ENCODE measurements at regions not wholly inside any gene's neighbourhood (a gene's known extent, or its start where the extent isn't known, plus 50 kb on each side); places are given as distances from the start of the nearest gene placed in this dataset.
"Not testable (repeated sequence)": the region's sequence is repeated elsewhere in the genome, so short reads cannot be mapped to it uniquely, and the experiment has no call there.

- Histone ChIP-seq H3K27me3 (ENCODE audit: control insufficient read depth, insufficient read depth, low read length) (no peaks in the 10 kb centered on the region; the same call in 1 of the 2 replicates), H3K4me3 (ENCODE audit: insufficient read depth, low read depth, low read length) (no peak overlapping the region), H3K36me3 (replicated peaks; ENCODE audit: control insufficient read depth, insufficient read depth, low read length) (no peaks in the 10 kb centered on the region)
- no peak for DNase-seq
Measured at GRCh38 chr1:30169269-30169668, 554.1 kb downstream of the MATN1 start.

DNA sequence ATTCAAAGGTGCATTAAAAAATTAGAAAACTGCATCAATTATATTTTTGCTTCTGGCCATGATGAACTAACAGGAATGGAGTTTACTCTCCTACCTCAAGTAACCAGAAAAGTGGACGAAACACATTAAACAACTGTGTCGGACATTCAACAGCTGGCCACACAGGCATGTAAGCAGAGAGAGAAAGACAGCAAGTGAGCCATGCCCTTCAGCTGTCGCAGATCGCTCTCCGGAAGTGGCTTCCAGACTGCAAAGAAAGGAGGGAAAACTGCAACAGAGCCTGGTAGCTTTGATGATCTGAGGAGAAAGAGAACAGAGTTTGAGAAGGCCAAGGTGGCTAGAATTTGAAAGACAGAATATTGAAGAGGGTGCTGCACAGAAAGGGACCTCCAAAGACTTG, 557.2 kb downstream of the MATN1 start:
- DNase-seq: no peak
- no peaks in the 10 kb centered on the region; the same call in 1 of the 2 replicates for H3K27me3 ChIP-seq (ENCODE audit: control insufficient read depth, insufficient read depth, low read length)
- no peak overlapping the region for H3K4me3 ChIP-seq (ENCODE audit: insufficient read depth, low read depth, low read length)

DNA sequence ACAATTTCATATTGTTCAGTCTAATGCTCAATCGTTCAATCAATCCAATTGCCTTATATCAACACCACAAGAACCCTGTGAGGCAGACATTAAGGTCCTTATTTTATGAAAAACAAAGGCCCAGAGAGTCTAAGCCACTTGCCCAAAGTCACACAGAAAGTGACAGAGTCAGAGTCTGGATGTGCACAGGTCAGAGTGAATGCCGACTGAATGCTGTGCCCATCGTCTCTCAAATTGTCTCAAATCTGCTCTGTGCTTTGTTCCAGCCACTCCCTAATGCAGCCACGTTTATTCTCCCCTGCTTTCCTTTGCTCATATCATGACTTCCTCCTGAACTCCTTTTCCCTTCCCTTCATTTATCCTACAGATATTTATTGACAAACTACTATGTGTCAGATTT, 558.3 kb downstream of the MATN1 start:
- no peak for DNase-seq
- Histone ChIP-seq H3K4me3 (ENCODE audit: insufficient read depth, low read depth, low read length) (no peak overlapping the region), H3K36me3 (replicated peaks; ENCODE audit: control insufficient read depth, insufficient read depth, low read length) (no peaks in the 10 kb centered on the region), H3K27me3 (ENCODE audit: control insufficient read depth, insufficient read depth, low read length) (no peaks in the 10 kb centered on the region; the same call in 1 of the 2 replicates)

More for the DNA sequence above, 557.2 kb downstream of the MATN1 start:
- no peaks in the 10 kb centered on the region for H3K36me3 ChIP-seq (replicated peaks; ENCODE audit: control insufficient read depth, insufficient read depth, low read length)

DNA sequence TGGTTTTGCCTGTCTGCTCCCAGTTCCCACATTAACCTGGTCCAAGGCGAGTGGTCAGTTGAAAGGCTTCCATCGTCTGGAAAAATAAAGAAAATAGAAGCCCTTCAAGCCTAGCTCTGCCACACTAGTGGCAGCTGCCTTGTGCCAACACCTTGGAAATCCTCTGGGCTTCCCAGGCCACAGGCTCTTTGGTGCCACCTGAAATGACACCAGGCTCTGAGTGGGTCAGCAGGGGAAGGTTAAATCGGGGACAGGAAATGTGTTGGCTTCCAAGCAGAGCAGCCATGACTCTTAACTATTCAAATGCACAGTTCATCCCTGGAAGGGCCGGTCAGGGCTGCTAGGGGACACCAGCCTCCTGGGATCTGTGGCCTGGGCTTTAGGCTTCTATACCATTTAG, 558.7 kb downstream of the MATN1 start:
- no peaks in the 10 kb centered on the region for H3K36me3 ChIP-seq (replicated peaks; ENCODE audit: control insufficient read depth, insufficient read depth, low read length)
- H3K27me3 ChIP-seq (ENCODE audit: control insufficient read depth, insufficient read depth, low read length): no peaks in the 10 kb centered on the region; the same call in 1 of the 2 replicates
- no peak overlapping the region for H3K4me3 ChIP-seq (ENCODE audit: insufficient read depth, low read depth, low read length)
- DNase-seq: no peak

- Histone ChIP-seq H3K36me3 (replicated peaks; ENCODE audit: control insufficient read depth, insufficient read depth, low read length) (no peaks in the 10 kb centered on the region), H3K27me3 (ENCODE audit: control insufficient read depth, insufficient read depth, low read length) (no peaks in the 10 kb centered on the region; the same call in 1 of the 2 replicates), H3K4me3 (ENCODE audit: insufficient read depth, low read depth, low read length) (no peak overlapping the region)
Measured at GRCh38 chr1:30162565-30162964, 560.8 kb downstream of the MATN1 start.

DNA sequence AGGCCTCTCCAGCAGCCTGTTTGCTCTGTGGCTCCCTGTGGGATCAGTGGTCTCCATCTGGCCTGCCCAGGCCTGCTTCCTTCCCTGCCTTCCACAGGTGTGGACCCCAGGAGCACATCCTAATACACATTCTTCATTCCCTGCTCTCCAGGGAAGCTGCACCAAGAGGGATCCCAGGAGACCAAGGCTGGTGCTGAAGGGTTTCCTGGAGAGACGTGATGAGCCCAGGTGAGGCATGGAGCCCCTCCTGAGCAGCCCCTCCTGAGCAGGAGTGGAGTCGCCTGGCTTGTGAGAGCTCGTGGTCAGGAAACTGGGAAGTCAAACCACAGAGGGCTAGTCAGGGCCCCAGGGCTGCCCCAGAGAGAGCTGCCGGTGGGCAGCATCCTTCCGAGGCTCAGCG, 561.4 kb downstream of the MATN1 start:
- Histone ChIP-seq H3K36me3 (replicated peaks; ENCODE audit: control insufficient read depth, insufficient read depth, low read length) (no peaks in the 10 kb centered on the region), H3K27me3 (ENCODE audit: control insufficient read depth, insufficient read depth, low read length) (no peaks in the 10 kb centered on the region; the same call in 1 of the 2 replicates), H3K4me3 (ENCODE audit: insufficient read depth, low read depth, low read length) (no peak overlapping the region)
- peak; percentile 32 for DNase-seq

More at GRCh38 chr1:30162565-30162964, 560.8 kb downstream of the MATN1 start:
- DNase-seq: no peak

GRCh38 chr1:30160999-30161689, 562.2 kb downstream of the MATN1 start:
- no peaks in the 10 kb centered on the region for H3K36me3 ChIP-seq (replicated peaks; ENCODE audit: control insufficient read depth, insufficient read depth, low read length)
- H3K27me3 ChIP-seq (ENCODE audit: control insufficient read depth, insufficient read depth, low read length): no peaks in the 10 kb centered on the region; the same call in 1 of the 2 replicates
- no peak for DNase-seq
- no peak overlapping the region for H3K4me3 ChIP-seq (ENCODE audit: insufficient read depth, low read depth, low read length)

DNA sequence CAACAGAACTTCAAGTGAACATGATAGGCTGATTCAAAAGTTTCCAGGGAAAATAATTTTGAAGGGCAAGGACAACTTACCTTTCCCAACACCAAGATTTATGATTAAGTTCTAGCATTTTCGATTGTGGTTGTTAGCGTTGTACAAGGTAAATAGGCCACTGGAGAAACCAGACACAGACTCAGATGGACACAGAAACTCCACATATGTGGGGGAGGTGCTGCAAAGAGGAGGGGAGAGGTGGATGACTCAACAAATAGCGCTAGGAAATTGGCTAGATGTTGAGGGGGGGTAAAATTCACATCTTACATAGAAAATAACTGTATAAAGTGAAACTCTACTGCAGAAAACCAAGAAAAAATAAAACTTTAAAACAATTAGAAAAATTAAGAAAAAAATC, 564.4 kb downstream of the MATN1 start:
- Histone ChIP-seq H3K27me3 (ENCODE audit: control insufficient read depth, insufficient read depth, low read length) (no peaks in the 10 kb centered on the region), H3K36me3 (replicated peaks; ENCODE audit: control insufficient read depth, insufficient read depth, low read length) (no peaks in the 10 kb centered on the region), H3K4me3 (ENCODE audit: insufficient read depth, low read depth, low read length) (no peak overlapping the region)
- DNase-seq: peak; percentile 37

DNA sequence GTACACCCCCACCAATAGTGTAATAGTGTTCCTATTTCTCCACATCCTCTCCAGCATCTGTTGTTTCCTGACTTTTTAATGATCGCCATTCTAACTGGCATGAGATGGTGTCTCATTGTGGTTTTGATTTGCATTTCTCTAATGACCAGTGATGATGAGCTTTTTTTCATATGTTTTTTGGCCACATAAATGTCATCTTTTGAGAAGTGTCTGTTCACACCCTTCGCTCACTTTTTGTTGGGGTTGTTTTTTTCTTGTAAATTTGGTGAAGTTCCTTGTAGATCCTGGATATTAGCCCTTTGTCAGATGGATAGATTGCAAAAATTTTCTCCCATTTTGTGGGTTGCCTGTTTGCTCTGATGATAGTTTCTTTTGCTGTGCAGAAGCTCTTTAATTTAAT, 567.7 kb downstream of the MATN1 start:
- H3K4me3 ChIP-seq (ENCODE audit: insufficient read depth, low read depth, low read length); H3K27me3 ChIP-seq (ENCODE audit: control insufficient read depth, insufficient read depth, low read length); H3K36me3 ChIP-seq (replicated peaks; ENCODE audit: control insufficient read depth, insufficient read depth, low read length); DNase-seq: not testable (repeated sequence)

DNA sequence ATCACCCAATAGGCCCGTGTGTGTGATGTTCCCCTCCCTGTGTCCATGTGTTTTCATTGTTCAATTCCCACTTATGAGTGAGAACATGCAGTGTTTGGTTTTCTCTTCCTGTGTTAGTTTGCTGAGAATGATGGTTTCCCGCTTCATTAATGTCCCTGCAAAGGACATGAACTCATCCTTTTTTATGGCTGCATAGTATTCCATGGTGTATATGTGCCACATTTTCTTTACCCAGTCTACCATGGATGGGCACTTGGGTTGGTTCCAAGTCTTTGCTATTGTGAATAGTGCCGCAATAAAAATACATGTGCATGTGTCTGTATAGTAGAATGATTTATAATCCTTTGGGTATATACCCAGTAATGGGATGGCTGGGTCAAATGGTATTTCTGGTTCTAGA, 568.1 kb downstream of the MATN1 start:
- not testable (repeated sequence) for DNase-seq; H3K4me3 ChIP-seq (ENCODE audit: insufficient read depth, low read depth, low read length); H3K27me3 ChIP-seq (ENCODE audit: control insufficient read depth, insufficient read depth, low read length); H3K36me3 ChIP-seq (replicated peaks; ENCODE audit: control insufficient read depth, insufficient read depth, low read length)

DNA sequence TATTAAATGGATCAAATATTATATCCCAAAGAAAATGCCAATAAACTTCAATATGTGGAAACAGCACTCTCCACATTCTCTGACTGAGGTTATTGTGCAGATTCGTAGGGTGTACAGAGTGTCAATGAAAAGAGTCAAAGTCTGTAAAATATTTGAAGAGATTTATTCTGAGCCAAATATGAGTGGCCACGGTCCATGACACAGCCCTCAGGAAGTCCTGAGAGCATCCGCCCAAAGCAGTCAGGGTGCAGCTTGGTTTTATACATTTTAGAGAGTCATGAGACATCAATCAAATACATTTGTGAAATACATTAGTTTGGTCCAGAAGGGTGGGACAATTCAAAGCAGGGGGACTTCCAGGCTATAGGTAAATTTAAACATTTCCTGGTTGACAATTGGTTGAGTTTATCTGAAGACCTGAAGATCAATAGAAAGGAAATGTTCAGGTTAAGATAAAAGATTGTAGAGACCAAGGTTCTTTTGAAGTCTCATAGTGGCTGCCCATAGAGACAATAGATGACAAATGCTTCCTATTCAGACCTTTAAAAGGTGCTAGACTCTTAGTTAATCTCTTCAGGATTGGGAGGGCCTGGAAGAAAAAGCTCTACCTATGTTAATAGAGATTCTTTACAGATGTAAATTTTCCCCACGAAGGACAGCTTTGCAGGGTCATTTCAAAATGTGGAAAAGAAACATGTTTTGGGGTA, 569.5 kb downstream of the MATN1 start:
- H3K27me3 ChIP-seq (ENCODE audit: control insufficient read depth, insufficient read depth, low read length): no peaks in the 10 kb centered on the region
- no peak overlapping the region for H3K4me3 ChIP-seq (ENCODE audit: insufficient read depth, low read depth, low read length)
- no peak for DNase-seq
- H3K36me3 ChIP-seq (replicated peaks; ENCODE audit: control insufficient read depth, insufficient read depth, low read length): no peaks in the 10 kb centered on the region

- DNase-seq: no peak
- Histone ChIP-seq H3K27me3 (ENCODE audit: control insufficient read depth, insufficient read depth, low read length) (no peaks in the 10 kb centered on the region), H3K36me3 (replicated peaks; ENCODE audit: control insufficient read depth, insufficient read depth, low read length) (no peaks in the 10 kb centered on the region), H3K4me3 (ENCODE audit: insufficient read depth, low read depth, low read length) (no peak overlapping the region)
Measured at GRCh38 chr1:30151826-30152225, 571.6 kb downstream of the MATN1 start.

- no peak overlapping the region for H3K4me3 ChIP-seq (ENCODE audit: insufficient read depth, low read depth, low read length)
- no peak for DNase-seq
Measured at GRCh38 chr1:30151119-30151518, 572.3 kb downstream of the MATN1 start.

GRCh38 chr1:30149226-30149625, 574.2 kb downstream of the MATN1 start:
- H3K4me3 ChIP-seq (ENCODE audit: insufficient read depth, low read depth, low read length): no peak overlapping the region
- no peaks in the 10 kb centered on the region for H3K36me3 ChIP-seq (replicated peaks; ENCODE audit: control insufficient read depth, insufficient read depth, low read length)
- DNase-seq: peak; percentile 4
- no peaks in the 10 kb centered on the region for H3K27me3 ChIP-seq (ENCODE audit: control insufficient read depth, insufficient read depth, low read length)

More at GRCh38 chr1:30151119-30151518, 572.3 kb downstream of the MATN1 start:
- Histone ChIP-seq H3K27me3 (ENCODE audit: control insufficient read depth, insufficient read depth, low read length) (no peaks in the 10 kb centered on the region), H3K36me3 (replicated peaks; ENCODE audit: control insufficient read depth, insufficient read depth, low read length) (no peaks in the 10 kb centered on the region)

DNA sequence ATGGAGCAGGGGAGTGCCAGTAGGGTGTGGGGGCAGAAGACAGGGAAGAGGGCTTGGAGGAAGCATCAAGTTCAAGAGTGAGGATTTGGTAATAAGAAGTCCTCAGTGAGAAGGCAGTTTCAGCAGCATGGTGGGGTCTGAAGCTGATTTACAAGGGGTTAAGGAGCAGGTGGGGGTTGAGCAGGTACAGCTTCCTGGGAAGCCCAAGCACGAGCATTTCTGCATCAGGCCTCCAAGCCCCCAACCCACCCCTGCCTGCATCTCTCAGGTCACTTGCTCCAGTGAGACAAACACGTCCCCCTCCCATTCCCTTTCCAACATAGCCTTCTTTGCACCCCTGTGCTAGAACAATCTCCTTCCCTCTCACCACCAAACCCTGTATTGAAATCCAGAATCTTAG, 574.7 kb downstream of the MATN1 start:
- no peak overlapping the region for H3K4me3 ChIP-seq (ENCODE audit: insufficient read depth, low read depth, low read length)
- H3K36me3 ChIP-seq (replicated peaks; ENCODE audit: control insufficient read depth, insufficient read depth, low read length): no peaks in the 10 kb centered on the region
- DNase-seq: peak; percentile 1

More for the DNA sequence above, 574.7 kb downstream of the MATN1 start:
- no peaks in the 10 kb centered on the region for H3K27me3 ChIP-seq (ENCODE audit: control insufficient read depth, insufficient read depth, low read length)

All from H7 (cell line).